H1 (cell line): ENCODE measurements at regions not wholly inside any gene's neighbourhood (a gene's known extent, or its start where the extent isn't known, plus 50 kb on each side); places are given as distances from the start of the nearest gene placed in this dataset.

Experiments
- CTCF ChIA-PET: fragments of 300-600 bp; sonication (Branson Sonifier 250); formaldehyde crosslinking; loops from one replicate; lab custom pipeline; 2021; ENCODE audit not compliant: partially characterized antibody; lab: Charles Lee
- POLR2A ChIA-PET: fragments of 300-600 bp; sonication (Branson Sonifier 250); formaldehyde crosslinking; loops from one replicate; lab custom pipeline; 2021; ENCODE audit warnings: inconsistent platforms; ENCODE audit not compliant: partially characterized antibody; lab: Charles Lee
- DNase-seq, 2 experiments: peaks; one replicate each; pipeline versions ENCODE4 v3.0.0 to v3.0.0-alpha.2; 2010 to 2022; ENCODE audit warnings: low spot score in 2 of 2, low read depth in 1 of 2, mixed read lengths in 1 of 2
- FAIRE-seq: peaks from 2 replicates; lab custom pipeline; 2011; peaks lifted over from hg19 to GRCh38; lab: Jason Lieb, UNC
- H2AFZ ChIP-seq: 2 replicates; pipeline ENCODE4 v1.8.1; 2012; ENCODE audit warnings: low read length, inconsistent platforms
- H2AK5ac ChIP-seq: 2 replicates; pipeline ENCODE4 v1.6.1; 2013; ENCODE audit warnings: low read depth, low read length
- H2BK120ac ChIP-seq: replicated peaks from 2 replicates; pipeline ENCODE3; 2013; ENCODE audit warnings: low read depth, low read length, inconsistent platforms
- H2BK12ac ChIP-seq: 2 replicates; pipeline ENCODE4 v1.6.1; 2013; ENCODE audit warnings: low read depth, low read length
- H2BK15ac ChIP-seq: 2 replicates; pipeline ENCODE4 v1.6.1; 2013; ENCODE audit warnings: low read length
- H2BK20ac ChIP-seq: 2 replicates; pipeline ENCODE4 v1.6.1; 2013; ENCODE audit warnings: low read length
- H2BK5ac ChIP-seq: 2 replicates; pipeline ENCODE4 v1.6.1; 2013; ENCODE audit warnings: low read depth, low read length
- H3K14ac ChIP-seq: 2 replicates; pipeline ENCODE4 v1.6.1; 2013; ENCODE audit warnings: inconsistent platforms; ENCODE audit not compliant: insufficient read length
- H3K18ac ChIP-seq: 2 replicates; pipeline ENCODE4 v1.6.1; 2013; ENCODE audit warnings: low read length; ENCODE audit errors: extremely low read depth
- H3K23ac ChIP-seq: 2 replicates; pipeline ENCODE4 v1.6.1; 2013; ENCODE audit warnings: inconsistent platforms; ENCODE audit not compliant: insufficient read length
- H3K23me2 ChIP-seq: 2 replicates; pipeline ENCODE4 v1.6.1; 2013; ENCODE audit warnings: low read depth, low read length
- H3K27ac ChIP-seq: 2 replicates; pipeline ENCODE4 v1.6.1; 2011; ENCODE audit warnings: low read depth, low read length, inconsistent platforms
- H3K27me3 ChIP-seq, 4 experiments: replicated peaks in 1 of 4; 1 replicate in 1 of 4; 2 replicates in 3 of 4; pipeline versions ENCODE4 v1.6.1 to v1.8.1; 2011 to 2013; ENCODE audit warnings: low read length in 3 of 4, mild to moderate bottlenecking in 3 of 4, inconsistent platforms in 2 of 4, mixed read lengths in 2 of 4, moderate library complexity in 1 of 4; ENCODE audit not compliant: control insufficient read depth in 3 of 4, insufficient read depth in 3 of 4; ENCODE audit errors: extremely low read depth in 1 of 4
- H3K36me3 ChIP-seq, 4 experiments: 2 replicates each; pipeline versions ENCODE4 v1.6.1 to v1.8.1; 2011 to 2013; ENCODE audit warnings: mild to moderate bottlenecking in 4 of 4, low read length in 3 of 4, moderate library complexity in 2 of 4, control low read depth in 1 of 4, inconsistent platforms in 1 of 4; ENCODE audit not compliant: insufficient read depth in 4 of 4, control insufficient read depth in 2 of 4
- H3K4ac ChIP-seq: replicated peaks from 2 replicates; pipeline ENCODE3; 2013; ENCODE audit warnings: low read length, low read depth, mixed read lengths, inconsistent platforms; ENCODE audit not compliant: insufficient read length
- H3K4me1 ChIP-seq, 4 experiments: replicated peaks in 1 of 4; 1 replicate in 1 of 4; 2 replicates in 3 of 4; pipeline versions ENCODE4 v1.6.1 to v1.8.1; 2011 to 2013; ENCODE audit warnings: low read length in 3 of 4, inconsistent platforms in 2 of 4, mixed read lengths in 1 of 4; ENCODE audit not compliant: insufficient read depth in 4 of 4, control insufficient read depth in 3 of 4
- H3K4me2 ChIP-seq, 2 experiments: 2 replicates each; pipeline versions ENCODE4 v1.6.1 to v1.8.1; 2011 to 2013; ENCODE audit warnings: low read depth in 2 of 2, low read length in 2 of 2, control low read depth in 1 of 2, inconsistent platforms in 1 of 2, mild to moderate bottlenecking in 1 of 2; ENCODE audit not compliant: insufficient read depth in 1 of 2
- H3K4me3 ChIP-seq, 4 experiments: fragments of 200-600, 300-600 bp in 1 of 4; sonication (generic), shearing (Covaris generic), sonication (Bioruptor Twin) in 1 of 4; 2 replicates each; pipeline versions ENCODE4 v1.5.1 to v1.8.1; 2011 to 2016; ENCODE audit warnings: low read length in 4 of 4, low read depth in 3 of 4, control low read depth in 2 of 4, inconsistent platforms in 2 of 4, mild to moderate bottlenecking in 2 of 4, mixed read lengths in 1 of 4, moderate library complexity in 1 of 4; ENCODE audit not compliant: insufficient read depth in 2 of 4; ENCODE audit errors: extremely low read depth in 1 of 4
- H3K56ac ChIP-seq: replicated peaks from 2 replicates; pipeline ENCODE3; 2013; ENCODE audit warnings: low read depth, mild to moderate bottlenecking, mixed read lengths, low read length, inconsistent platforms; ENCODE audit not compliant: insufficient read length
- H3K79me1 ChIP-seq: 2 replicates; pipeline ENCODE4 v1.6.1; 2013; ENCODE audit warnings: low read depth, low read length, control low read depth
- H3K79me2 ChIP-seq, 2 experiments: 2 replicates each; pipeline versions ENCODE4 v1.6.1 to v1.8.1; 2012 to 2013; ENCODE audit warnings: low read length in 2 of 2, mild to moderate bottlenecking in 2 of 2, inconsistent platforms in 1 of 2; ENCODE audit not compliant: insufficient read depth in 2 of 2, control insufficient read depth in 1 of 2
- H3K9ac ChIP-seq, 4 experiments: replicated peaks in 1 of 4; 1 replicate in 1 of 4; 2 replicates in 3 of 4; pipeline versions ENCODE4 v1.6.1 to v1.8.1; 2011 to 2013; ENCODE audit warnings: low read depth in 3 of 4, low read length in 3 of 4, control low read depth in 2 of 4, mild to moderate bottlenecking in 2 of 4, moderate library complexity in 2 of 4, inconsistent platforms in 1 of 4; ENCODE audit errors: extremely low read depth in 1 of 4
- H3K9me3 ChIP-seq, 2 experiments: 2 replicates each; pipeline versions ENCODE4 v1.6.1 to v1.8.1; 2012 to 2013; ENCODE audit warnings: mild to moderate bottlenecking in 2 of 2, moderate library complexity in 2 of 2, control low read depth in 1 of 2, inconsistent platforms in 1 of 2, low read depth in 1 of 2, low read length in 1 of 2, mixed read lengths in 1 of 2; ENCODE audit not compliant: insufficient read depth in 2 of 2
- H4K20me1 ChIP-seq, 2 experiments: replicated peaks in 1 of 2; 2 replicates each; pipeline versions ENCODE3 to v1.8.1; 2011 to 2013; ENCODE audit warnings: inconsistent platforms in 2 of 2, low read length in 2 of 2, mild to moderate bottlenecking in 1 of 2; ENCODE audit not compliant: insufficient read depth in 2 of 2, control insufficient read depth in 1 of 2
- H4K5ac ChIP-seq: 2 replicates; pipeline ENCODE4 v1.6.1; 2013; ENCODE audit warnings: low read length, low read depth, mixed read lengths, inconsistent platforms; ENCODE audit not compliant: insufficient read length
- H4K8ac ChIP-seq: 2 replicates; pipeline ENCODE4 v1.8.0; 2013; ENCODE audit warnings: mild to moderate bottlenecking, moderate library complexity, low read length, inconsistent platforms; ENCODE audit not compliant: insufficient read depth; ENCODE audit errors: extremely low read depth
- H4K91ac ChIP-seq: replicated peaks from 2 replicates; pipeline ENCODE3; 2013; ENCODE audit warnings: low read length, mixed read lengths, inconsistent platforms; ENCODE audit not compliant: insufficient read length
- CHD1 ChIP-seq: IDR thresholded peaks from 2 replicates; pipeline ENCODE4 v1.6.1; 2012; ENCODE audit warnings: low read depth, low read length, improper control_type of control experiment
- HDAC2 ChIP-seq, 2 experiments: fragments of 300-600 bp in 1 of 2; sonication (generic) in 1 of 2; IDR thresholded peaks; 2 replicates each; pipeline ENCODE4 v1.6.1; 2011 to 2012; ENCODE audit warnings: low read depth in 2 of 2, low read length in 2 of 2, mild to moderate bottlenecking in 2 of 2, moderate library complexity in 2 of 2, borderline replicate concordance in 1 of 2, inconsistent platforms in 1 of 2
- JUND ChIP-seq: IDR thresholded peaks from 2 replicates; pipeline ENCODE4 v1.6.1; 2011; ENCODE audit warnings: mild to moderate bottlenecking, improper control_type of control experiment, low read length
- PHF8 ChIP-seq: fragments of 200-600 bp; sonication (generic); conservative IDR thresholded peaks from 2 replicates; pipeline ENCODE4 v1.7.1; 2012; ENCODE audit warnings: low read depth, mild to moderate bottlenecking, inconsistent platforms, low read length, moderate library complexity
- RXRA ChIP-seq: IDR thresholded peaks from 2 replicates; pipeline ENCODE4 v1.6.1; 2011; ENCODE audit warnings: low read depth, mild to moderate bottlenecking, low read length, moderate library complexity; ENCODE audit not compliant: insufficient read depth
- TBP ChIP-seq: IDR thresholded peaks from 2 replicates; pipeline ENCODE4 v1.6.1; 2011; ENCODE audit warnings: low read depth, low read length, improper control_type of control experiment
- ZNF274 ChIP-seq: IDR thresholded peaks from 2 replicates; pipeline ENCODE4 v1.7.0; 2012; ENCODE audit warnings: low read length, borderline replicate concordance; ENCODE audit errors: extremely low read depth
- WGBS, 2 experiments: shearing (Covaris generic) in 1 of 2; methylation state at CpG; one replicate each; pipeline versions ENCODE4 v1.1.6 to v1.1.7; 2013 to 2015; ENCODE audit warnings: low lambda C conversion rate in 2 of 2, mixed read lengths in 2 of 2, inconsistent platforms in 1 of 2, low coverage in 1 of 2, missing lambda C conversion rate in 1 of 2; ENCODE audit not compliant: insufficient replicate concordance in 2 of 2, insufficient coverage in 1 of 2, insufficient read length in 1 of 2; ENCODE audit errors: extremely low coverage in 1 of 2, missing lambda C conversion rate in 1 of 2; 5-methylcytosine and 5-hydroxymethylcytosine counted together

GRCh38 chr6:48977573-48977972, 485.5 kb downstream of the MMUT start:
- TF ChIP-seq HDAC2 (IDR thresholded peaks at IDR 0.05; ENCODE audit: borderline replicate concordance in 1 of 2, low read depth in 2 of 2, low read length in 2 of 2), result no peak
- no peak for TF ChIP-seq TBP
- no peak for TF ChIP-seq JUND
- no peak for TF ChIP-seq ZNF274
- TF ChIP-seq PHF8, result no peak
- TF ChIP-seq CHD1, result no peak
- no peak for TF ChIP-seq RXRA
- TF ChIP-seq, all 59 proteins: peak for 0
- Histone ChIP-seq H3K4me3 (no peak overlapping the region), H3K79me1 (no peaks in the 10 kb centered on the region), H2BK120ac (no peak overlapping the region), H3K4me2 (no peak overlapping the region), H3K9ac (no peak overlapping the region), H3K27ac (no peak overlapping the region), H4K20me1 (no peaks in the 10 kb centered on the region), H3K56ac (no peak overlapping the region), H2BK12ac (no peak overlapping the region), H2AFZ (no peak overlapping the region), H4K5ac (no peak overlapping the region), H4K8ac (no peak overlapping the region), H3K23ac (no peak overlapping the region), H3K14ac (no peak overlapping the region), H3K9me3 (no peaks in the 10 kb centered on the region), H3K36me3 (no peaks in the 10 kb centered on the region), H3K4me1 (no peaks in the 10 kb centered on the region), H3K18ac (no peak overlapping the region), H3K23me2 (no peaks in the 10 kb centered on the region), H2AK5ac (no peak overlapping the region), H3K4ac (no peak overlapping the region), H2BK20ac (no peak overlapping the region), H4K91ac (no peak overlapping the region), H2BK5ac (no peak overlapping the region), H3K27me3 (no peaks in the 10 kb centered on the region), H3K79me2 (no peaks in the 10 kb centered on the region), H2BK15ac (no peak overlapping the region)
- FAIRE-seq (no peak), DNase-seq (no peak)
- ChIA-PET CTCF (no interaction called here), POLR2A (no interaction called here)
- WGBS, 2 experiments, result 95% methylated on average over 1 of the region's 1 CpG; no CpG with 5 or more reads in 1 of the 2 experiments
